Naive thymus-derived CD8-positive, alpha-beta T cell (primary cell): ENCODE measurements at regions not wholly inside any gene's neighbourhood (a gene's known extent, or its start where the extent isn't known, plus 50 kb on each side); places are given as distances from the start of the nearest gene placed in this dataset.

Source experiments
- ATAC-seq, 2 donors: fragments of 150-1000 bp; cut with Tn5 transposase in 1 of 2; sonication (Bioruptor Pico), chemical (Tn5 transposase) in 1 of 2; 1 replicate in 1 of 2; 2 replicates in 1 of 2; pipeline ENCODE4 v1.10.0; 2021; ENCODE audit warnings: mild to moderate bottlenecking in 2 of 2, moderate library complexity in 2 of 2
- POLR2A ChIA-PET: fragments of 350-600 bp; sonication (Branson Sonifier 250); formaldehyde crosslinking; loops from one replicate; lab custom pipeline; 2021; ENCODE audit warnings: antibody characterized with exemption; lab: Charles Lee
- DNase-seq, 10 donors: peaks; one replicate each; pipeline versions ENCODE4 v3.0.0 to v3.0.0-alpha.2; 2020 to 2022
- H3K27ac Mint-ChIP-seq, 10 donors: one replicate each; pipeline ENCODE4 v1.8.0; 2020 to 2022; ENCODE audit warnings: mild to moderate bottlenecking in 10 of 10, mixed read lengths in 10 of 10, moderate library complexity in 4 of 10, inconsistent platforms in 1 of 10
- H3K27me3 Mint-ChIP-seq, 5 donors: one replicate each; pipeline ENCODE4 v1.8.0; 2021 to 2022; ENCODE audit warnings: mixed read lengths in 5 of 5
- H3K36me3 Mint-ChIP-seq, 3 donors: one replicate each; pipeline ENCODE4 v1.8.0; 2020 to 2022; ENCODE audit warnings: mixed read lengths in 3 of 3, mild to moderate bottlenecking in 2 of 3, inconsistent platforms in 1 of 3
- H3K4me1 Mint-ChIP-seq, 4 donors: one replicate each; pipeline ENCODE4 v1.8.0; 2021 to 2022; ENCODE audit warnings: mixed read lengths in 4 of 4
- H3K4me3 Mint-ChIP-seq, 10 donors: one replicate each; pipeline ENCODE4 v1.8.0; 2020 to 2022; ENCODE audit warnings: mild to moderate bottlenecking in 10 of 10, mixed read lengths in 10 of 10, moderate library complexity in 6 of 10, inconsistent platforms in 1 of 10
- H3K9me3 Mint-ChIP-seq, 9 donors: one replicate each; pipeline ENCODE4 v1.8.0; 2020 to 2022; ENCODE audit warnings: mixed read lengths in 9 of 9, mild to moderate bottlenecking in 3 of 9, inconsistent platforms in 1 of 9, moderate library complexity in 1 of 9

DNA sequence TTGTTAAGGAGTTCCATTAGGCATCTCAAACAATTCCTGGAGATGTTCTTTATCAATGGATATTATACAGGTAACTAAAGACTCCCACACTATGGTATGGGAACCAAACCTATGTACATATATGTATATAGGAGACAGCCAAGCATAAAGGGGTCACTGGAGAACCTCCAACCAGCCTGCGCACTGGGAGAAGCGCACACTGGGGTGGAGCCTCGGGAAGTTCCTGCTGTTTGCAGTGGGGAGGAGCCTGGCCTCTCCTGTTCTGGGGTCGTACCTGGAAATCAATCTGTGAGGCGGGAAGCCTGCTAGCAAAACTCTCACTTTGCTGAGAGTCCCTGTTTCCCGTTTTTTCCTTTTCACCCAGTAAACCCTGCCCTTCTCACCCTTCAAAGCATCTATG lies 83.1 kb upstream of the CREB1 start:
- no peaks in the 10 kb centered on the region for H3K9me3 Mint-ChIP-seq
- POLR2A ChIA-PET: no interaction called here
- DNase-seq (no peak), ATAC-seq (no peak)
- no peaks in the 10 kb centered on the region for H3K36me3 Mint-ChIP-seq
- no peak overlapping the region for H3K27ac Mint-ChIP-seq
- H3K4me3 Mint-ChIP-seq: no peak overlapping the region
- no peaks in the 10 kb centered on the region for H3K4me1 Mint-ChIP-seq
- H3K27me3 Mint-ChIP-seq: peaks cover 0 to 1% (median 0%) of the 10 kb centered on the region in 5 donors

DNA sequence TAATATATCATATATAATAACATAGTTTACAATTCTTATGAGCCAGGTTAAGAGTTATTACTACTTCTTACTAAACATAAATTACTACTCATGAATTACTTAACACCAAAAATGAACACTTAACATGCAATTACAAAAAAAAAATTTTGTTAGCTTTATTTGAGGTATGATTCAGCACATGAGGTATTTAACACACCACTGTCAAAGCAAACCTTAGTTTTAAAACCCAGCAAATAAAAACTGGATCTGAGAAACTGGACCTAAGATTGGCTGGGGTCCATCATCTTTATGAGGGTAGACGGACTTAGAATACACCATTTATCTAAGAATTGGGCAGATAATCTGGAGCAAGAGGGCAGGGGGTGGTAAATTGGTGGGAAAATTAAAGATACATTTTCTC lies 81.8 kb upstream of the CREB1 start:
- H3K36me3 Mint-ChIP-seq: no peaks in the 10 kb centered on the region
- no peak for DNase-seq
- no peaks in the 10 kb centered on the region for H3K9me3 Mint-ChIP-seq
- H3K27me3 Mint-ChIP-seq: peaks cover 0 to 1% (median 0%) of the 10 kb centered on the region in 5 donors
- ATAC-seq: no peak
- no peak overlapping the region for H3K27ac Mint-ChIP-seq
- POLR2A ChIA-PET: no interaction called here
- no peak overlapping the region for H3K4me3 Mint-ChIP-seq
- H3K4me1 Mint-ChIP-seq: no peaks in the 10 kb centered on the region

DNA sequence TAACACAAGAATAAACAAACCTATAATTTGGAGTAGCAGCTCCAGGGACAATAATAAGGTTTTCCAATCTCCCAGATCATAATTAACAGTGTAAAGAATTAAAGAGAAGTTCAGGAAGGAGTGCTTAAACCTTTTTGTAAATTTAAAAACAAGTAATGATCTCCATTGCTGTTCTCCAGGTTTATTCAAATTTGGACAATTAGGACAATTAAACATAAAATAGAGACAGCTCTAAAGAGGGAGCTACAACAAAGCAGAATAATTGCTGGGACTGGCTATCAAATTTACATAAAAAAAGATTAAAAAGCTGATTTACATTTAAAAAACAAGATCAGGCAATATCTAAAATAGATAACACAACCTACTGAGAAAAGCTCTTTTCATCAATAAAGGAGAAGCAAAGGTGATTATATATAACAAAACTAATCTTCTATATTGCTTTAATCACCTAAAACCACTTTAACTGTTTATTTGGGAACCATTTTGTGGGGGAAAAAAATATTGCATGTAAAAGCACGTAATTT lies 80.1 kb upstream of the CREB1 start:
- DNase-seq: no peak
- Mint-ChIP-seq H3K27me3 (peaks cover 0 to 1% (median 0%) of the 10 kb centered on the region in 5 donors), H3K27ac (no peak overlapping the region), H3K4me3 (no peak overlapping the region), H3K36me3 (no peaks in the 10 kb centered on the region), H3K9me3 (peaks cover 0 to 3% (median 0%) of the 10 kb centered on the region in 9 donors), H3K4me1 (no peaks in the 10 kb centered on the region)
- ATAC-seq: no peak
- POLR2A ChIA-PET: no interaction called here

DNA sequence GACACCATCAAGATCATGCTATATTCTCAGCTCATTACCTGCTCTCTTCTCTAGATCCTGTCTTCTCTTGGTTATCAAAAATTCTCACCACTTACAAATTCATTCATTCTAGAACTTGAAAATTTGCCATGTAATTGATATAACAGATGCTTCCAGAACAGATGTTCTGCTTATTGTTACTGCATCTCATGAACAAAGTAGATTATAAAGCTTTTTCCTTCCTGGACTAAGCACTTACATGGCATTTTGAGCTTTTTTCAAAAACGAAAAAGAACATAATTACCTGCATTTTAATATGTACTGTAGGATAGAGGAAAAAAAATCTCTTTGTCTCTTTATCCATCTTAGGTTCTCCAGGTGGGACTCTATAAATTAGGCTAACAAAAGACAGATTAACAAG lies 79.6 kb upstream of the CREB1 start:
- no peaks in the 10 kb centered on the region for H3K36me3 Mint-ChIP-seq
- no peak for DNase-seq
- no peaks in the 10 kb centered on the region for H3K4me1 Mint-ChIP-seq
- peaks cover 0 to 3% (median 0%) of the 10 kb centered on the region in 9 donors for H3K9me3 Mint-ChIP-seq
- no peak overlapping the region for H3K4me3 Mint-ChIP-seq
- H3K27me3 Mint-ChIP-seq: peaks cover 0 to 1% (median 0%) of the 10 kb centered on the region in 5 donors
- H3K27ac Mint-ChIP-seq: no peak overlapping the region
- no peak for ATAC-seq
- POLR2A ChIA-PET: no interaction called here

DNA sequence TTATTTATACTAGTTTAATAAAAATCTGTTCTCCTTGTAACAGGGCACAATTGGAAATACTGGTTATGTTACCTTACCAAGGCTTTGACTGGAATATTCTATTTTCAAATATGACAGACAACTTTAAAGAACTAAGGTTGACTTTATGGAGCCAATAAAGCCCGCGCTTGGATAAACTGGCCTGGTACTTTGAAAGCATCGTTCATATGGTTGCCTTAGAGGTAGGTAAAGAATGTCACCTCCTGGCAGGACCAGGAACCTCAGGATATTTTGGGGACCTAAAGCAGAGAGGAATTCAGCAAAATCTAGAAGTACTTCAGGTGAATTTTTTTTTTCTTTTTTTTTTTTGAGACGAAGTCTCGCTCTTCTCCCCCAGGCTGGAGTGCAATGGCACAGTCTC lies 71.2 kb upstream of the CREB1 start:
- Mint-ChIP-seq H3K4me3 (no peak overlapping the region), H3K27ac (no peak overlapping the region), H3K4me1 (peaks cover 0 to 4% (median 2%) of the 10 kb centered on the region in 4 donors), H3K27me3 (no peaks in the 10 kb centered on the region), H3K9me3 (peaks cover 0 to 3% (median 0%) of the 10 kb centered on the region in 9 donors), H3K36me3 (no peaks in the 10 kb centered on the region)
- POLR2A ChIA-PET: no interaction called here
- DNase-seq (no peak), ATAC-seq (no peak)

DNA sequence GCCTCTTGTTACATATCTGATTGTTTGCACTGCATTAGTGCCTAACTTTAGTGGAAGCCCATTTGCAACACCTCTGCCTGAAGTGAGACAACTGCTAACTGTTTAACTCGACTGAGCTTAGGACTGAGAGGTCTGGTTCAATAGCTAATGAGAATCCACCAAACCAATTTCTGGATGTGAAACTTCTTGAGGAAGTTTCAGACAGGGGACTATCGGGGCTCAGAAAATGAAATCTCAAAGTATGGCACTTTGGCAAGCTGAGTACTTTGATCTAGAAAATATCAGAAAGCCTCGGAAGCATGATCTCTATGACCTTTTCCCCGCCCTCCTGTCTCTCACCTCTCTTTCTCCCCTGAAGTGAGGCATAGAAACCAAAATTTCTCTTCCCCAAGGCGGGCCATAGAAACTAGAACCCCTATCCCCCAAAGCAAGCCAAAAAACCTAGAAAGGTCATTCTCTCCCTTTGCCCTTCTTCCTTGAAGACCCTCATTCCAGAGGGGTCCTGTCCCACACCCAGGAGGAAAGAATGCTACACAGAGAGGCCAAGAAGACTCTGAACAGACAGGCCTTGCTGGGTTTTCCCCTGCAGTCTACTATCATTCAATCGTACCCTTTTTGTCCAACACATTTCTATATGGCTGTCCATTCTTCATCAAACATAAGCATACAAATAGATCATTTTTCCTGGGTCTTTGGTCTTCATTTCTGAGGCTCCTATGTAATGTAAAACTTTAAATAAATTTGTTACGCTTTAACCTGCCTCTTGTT lies 69.6 kb upstream of the CREB1 start:
- Mint-ChIP-seq H3K4me1 (peaks cover 0 to 4% (median 3%) of the 10 kb centered on the region in 4 donors), H3K27me3 (no peaks in the 10 kb centered on the region), H3K36me3 (no peaks in the 10 kb centered on the region), H3K9me3 (no peaks in the 10 kb centered on the region), H3K4me3 (no peak overlapping the region), H3K27ac (no peak overlapping the region)
- no peak for DNase-seq
- ATAC-seq: no peak
- POLR2A ChIA-PET: no interaction called here

DNA sequence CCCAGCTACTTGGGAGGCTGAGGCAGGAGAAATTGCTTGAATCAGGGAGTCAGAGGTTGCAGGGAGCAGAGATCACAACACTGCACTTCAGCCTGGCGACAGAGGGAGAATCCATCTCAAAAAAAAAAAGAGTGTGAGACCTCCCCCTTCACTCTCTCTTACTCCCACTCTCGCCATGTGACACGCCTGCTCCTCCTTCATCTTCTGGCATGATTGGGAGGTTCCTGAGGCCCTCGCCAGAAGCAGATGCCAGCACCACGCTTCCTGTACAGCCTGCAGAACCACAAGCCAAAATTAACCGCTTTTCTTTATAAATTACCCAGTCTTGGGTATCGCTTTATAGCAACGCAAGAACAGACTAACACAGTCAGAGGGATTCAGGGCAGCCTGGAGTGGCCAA lies 66.3 kb upstream of the CREB1 start:
- no peak for ATAC-seq
- H3K4me3 Mint-ChIP-seq: no peak overlapping the region

DNA sequence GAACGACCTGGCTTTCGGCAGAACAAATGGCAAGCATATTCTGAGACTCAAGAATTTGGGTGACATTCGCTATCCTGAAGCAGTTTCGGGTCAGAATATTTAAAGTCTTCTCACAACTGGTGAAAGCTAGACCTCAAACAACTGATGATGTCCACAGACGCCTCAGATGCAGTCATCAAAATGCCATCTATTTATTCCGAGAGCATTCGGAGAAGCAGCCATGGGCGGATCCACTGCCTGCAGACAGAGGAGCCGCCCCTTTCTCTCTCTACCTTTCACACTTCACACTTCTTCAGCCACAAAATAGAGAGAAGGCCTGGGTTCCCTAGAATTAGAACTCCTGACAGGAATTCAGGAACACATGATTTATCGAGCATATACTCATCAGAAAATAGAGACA lies 65.8 kb upstream of the CREB1 start:
- no peak for ATAC-seq
- Mint-ChIP-seq H3K4me1 (peaks cover 0 to 13% (median 3%) of the 10 kb centered on the region in 4 donors), H3K9me3 (no peaks in the 10 kb centered on the region), H3K36me3 (no peaks in the 10 kb centered on the region), H3K4me3 (no peak overlapping the region), H3K27ac (no peak overlapping the region), H3K27me3 (no peaks in the 10 kb centered on the region)
- no peak for DNase-seq
- POLR2A ChIA-PET: no interaction called here

More for the DNA sequence above, 66.3 kb upstream of the CREB1 start:
- peak overlapping the region in 1 of 10 donors; percentile 85 for H3K27ac Mint-ChIP-seq
- POLR2A ChIA-PET: no interaction called here
- H3K9me3 Mint-ChIP-seq: no peaks in the 10 kb centered on the region
- DNase-seq: no peak
- H3K4me1 Mint-ChIP-seq: peaks cover 0 to 13% (median 3%) of the 10 kb centered on the region in 4 donors
- H3K36me3 Mint-ChIP-seq: no peaks in the 10 kb centered on the region
- H3K27me3 Mint-ChIP-seq: no peaks in the 10 kb centered on the region

DNA sequence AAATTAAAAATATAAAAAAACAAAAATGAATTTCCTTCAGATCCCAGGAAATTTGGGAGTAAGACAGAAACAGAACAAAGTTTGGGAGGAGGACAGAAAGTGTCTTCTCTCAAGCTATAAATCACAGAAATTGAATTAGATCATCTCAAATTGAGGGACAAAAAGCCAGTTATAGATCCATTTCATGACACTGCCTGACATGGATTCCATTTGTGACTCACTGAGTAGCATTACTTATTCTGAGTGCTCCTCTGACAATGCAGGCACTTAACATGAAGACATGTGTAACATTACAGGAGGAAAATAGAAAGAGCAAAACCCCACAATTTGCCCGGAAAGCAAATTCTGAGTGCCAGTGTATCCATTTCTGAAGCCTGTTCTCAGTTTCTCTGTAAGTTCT lies 63.9 kb upstream of the CREB1 start:
- Mint-ChIP-seq H3K9me3 (no peaks in the 10 kb centered on the region), H3K27me3 (no peaks in the 10 kb centered on the region), H3K4me3 (no peak overlapping the region), H3K4me1 (peaks cover 0 to 9% (median 3%) of the 10 kb centered on the region in 4 donors), H3K36me3 (no peaks in the 10 kb centered on the region), H3K27ac (no peak overlapping the region)
- POLR2A ChIA-PET: no interaction called here
- no peak for DNase-seq
- no peak for ATAC-seq

DNA sequence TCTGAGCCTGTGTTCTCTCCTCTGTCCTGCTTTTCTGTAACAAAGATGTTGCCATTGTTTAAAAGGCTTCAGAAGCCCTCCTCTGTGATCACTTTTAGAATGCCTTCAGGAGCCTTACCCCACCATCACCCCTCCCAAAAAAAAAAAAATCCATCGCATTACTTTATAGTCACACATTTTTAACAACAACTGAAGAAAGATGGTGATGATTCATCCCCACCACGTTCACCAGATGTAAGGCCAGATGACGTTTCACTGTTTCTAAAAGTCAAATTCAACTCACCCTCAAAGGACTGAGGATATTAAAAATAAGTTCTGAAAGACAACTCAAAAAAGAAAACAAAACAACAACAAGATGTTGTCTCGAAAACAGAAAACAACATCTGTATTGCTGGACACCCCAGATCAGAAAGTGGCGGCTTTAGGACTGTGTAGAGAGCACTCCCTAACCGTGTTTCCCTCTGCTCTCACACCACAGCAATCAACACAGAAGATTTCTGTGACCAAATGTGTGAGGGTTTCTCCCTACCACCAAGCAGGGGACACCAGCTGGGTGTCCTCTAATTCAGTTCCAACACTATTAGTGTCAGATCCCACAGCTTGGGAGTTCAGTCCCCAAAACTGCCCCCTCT lies 61.9 kb upstream of the CREB1 start:
- POLR2A ChIA-PET: no interaction called here
- H3K9me3 Mint-ChIP-seq: no peaks in the 10 kb centered on the region
- ATAC-seq (no peak), DNase-seq (no peak)
- H3K27me3 Mint-ChIP-seq: no peaks in the 10 kb centered on the region
- peak overlapping the region in 2 of 10 donors; percentile 31 to 58 for H3K27ac Mint-ChIP-seq
- H3K4me3 Mint-ChIP-seq: no peak overlapping the region
- no peaks in the 10 kb centered on the region for H3K36me3 Mint-ChIP-seq
- peaks cover under 1 to 9% (median 3%) of the 10 kb centered on the region in 4 donors for H3K4me1 Mint-ChIP-seq

DNA sequence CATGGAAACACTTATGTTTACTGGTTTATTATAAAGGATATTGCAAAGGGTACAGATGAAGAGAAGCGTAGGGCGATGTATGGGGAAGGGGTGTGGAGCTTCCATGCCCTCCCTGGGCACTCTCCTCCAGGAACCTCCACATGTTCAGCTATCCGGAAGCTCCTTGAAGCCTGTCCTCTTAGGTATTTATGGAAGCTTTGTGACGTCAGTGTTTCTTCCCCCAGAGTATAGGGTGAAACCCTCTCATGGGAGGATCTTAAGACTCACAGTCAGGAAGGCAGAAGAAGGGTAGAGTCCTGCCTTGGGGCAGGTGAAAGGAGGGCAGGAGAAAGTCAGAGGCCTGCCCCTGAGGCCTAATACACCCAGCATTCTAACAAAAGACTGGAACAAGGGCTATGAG lies 61.3 kb upstream of the CREB1 start:
- Mint-ChIP-seq H3K4me3 (no peak overlapping the region), H3K36me3 (no peaks in the 10 kb centered on the region), H3K4me1 (peaks cover 5 to 14% (median 6%) of the 10 kb centered on the region in 4 donors), H3K9me3 (no peaks in the 10 kb centered on the region), H3K27ac (peak overlapping the region in 3 of 10 donors; percentile 11 to 36 (median 31)), H3K27me3 (no peaks in the 10 kb centered on the region)
- POLR2A ChIA-PET: no interaction called here
- DNase-seq (no peak), ATAC-seq (no peak)

DNA sequence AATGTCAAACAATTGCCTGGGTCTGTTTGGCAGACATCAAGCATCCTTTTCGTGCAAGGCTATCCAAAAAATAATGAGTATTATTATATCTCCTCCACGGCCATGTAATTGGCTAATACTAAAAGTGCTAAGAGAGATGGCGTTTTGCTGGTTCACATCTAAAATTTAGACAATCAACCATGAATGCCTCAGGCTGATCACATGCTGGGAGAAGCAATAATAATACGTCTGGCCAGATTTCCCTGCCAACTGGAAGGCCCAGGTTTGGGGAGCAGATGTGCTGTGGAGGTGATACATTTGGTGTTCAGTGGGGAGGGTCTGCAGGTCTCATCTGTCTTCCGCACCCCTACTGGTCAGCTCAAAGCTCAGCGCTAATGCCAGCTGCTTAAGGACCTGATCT lies 60.3 kb upstream of the CREB1 start:
- ATAC-seq (no peak), DNase-seq (no peak)
- POLR2A ChIA-PET: no interaction called here
- H3K9me3 Mint-ChIP-seq: no peaks in the 10 kb centered on the region
- H3K4me3 Mint-ChIP-seq: no peak overlapping the region
- H3K27ac Mint-ChIP-seq: peak overlapping the region in 2 of 10 donors; percentile 53 to 63
- H3K36me3 Mint-ChIP-seq: no peaks in the 10 kb centered on the region
- peaks cover 3 to 14% (median 5%) of the 10 kb centered on the region in 4 donors for H3K4me1 Mint-ChIP-seq
- no peaks in the 10 kb centered on the region for H3K27me3 Mint-ChIP-seq

DNA sequence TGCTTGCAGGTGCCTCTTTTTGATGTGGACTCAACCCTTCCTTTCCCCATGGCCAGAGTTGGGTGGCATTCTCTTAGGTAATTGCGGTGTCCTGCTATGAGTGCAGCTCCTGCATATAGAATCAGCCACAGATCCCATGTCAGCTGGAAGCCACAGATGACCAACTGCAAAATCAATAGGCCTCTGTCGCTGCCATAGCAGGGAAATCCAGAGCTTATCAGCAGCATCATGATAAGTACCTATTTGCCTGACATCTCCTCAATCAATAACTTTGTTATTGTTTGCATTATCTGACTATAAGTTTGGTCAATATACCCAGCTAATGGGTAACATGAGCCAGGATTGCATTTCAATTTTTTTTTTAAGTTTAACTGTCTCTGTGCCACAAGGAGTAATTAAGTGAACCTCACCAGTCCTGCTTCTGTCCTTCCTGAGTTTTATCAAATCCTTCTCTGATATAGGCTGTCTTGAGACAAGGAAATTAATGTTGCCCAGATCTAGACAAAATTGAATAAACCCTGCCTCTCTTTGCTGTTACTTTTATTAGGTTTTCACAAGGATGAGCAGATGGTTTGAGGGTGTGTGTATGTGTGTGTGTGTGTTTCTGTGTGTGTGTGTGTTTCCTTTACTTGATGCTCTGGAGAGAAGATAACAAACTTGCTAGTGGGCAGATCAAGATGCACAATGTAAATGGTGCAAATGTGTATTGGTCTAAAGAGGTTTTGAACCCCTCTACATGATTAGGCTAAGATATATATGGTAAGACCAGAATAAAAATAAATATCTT lies 59.6 kb upstream of the CREB1 start:
- POLR2A ChIA-PET: no interaction called here
- Mint-ChIP-seq H3K9me3 (no peaks in the 10 kb centered on the region), H3K4me1 (peaks cover 6 to 21% (median 10%) of the 10 kb centered on the region in 4 donors), H3K27me3 (no peaks in the 10 kb centered on the region), H3K4me3 (no peak overlapping the region), H3K27ac (peak overlapping the region in 2 of 10 donors; percentile 5 to 17), H3K36me3 (no peaks in the 10 kb centered on the region)
- DNase-seq (no peak), ATAC-seq (no peak)
